IgD-negative memory B cell (primary cell): ENCODE measurements at regions not wholly inside any gene's neighbourhood (a gene's known extent, or its start where the extent isn't known, plus 50 kb on each side); places are given as distances from the start of the nearest gene placed in this dataset.
A peak's percentile ranks its signal among the peaks of the same experiment; 100 is the strongest.

Experiments
- H3K27ac Mint-ChIP-seq, 3 donors: one replicate each; pipeline ENCODE4 v1.8.0; 2020 to 2022; ENCODE audit warnings: mild to moderate bottlenecking in 3 of 3, mixed read lengths in 3 of 3, moderate library complexity in 1 of 3
- H3K27me3 Mint-ChIP-seq: one replicate; pipeline ENCODE4 v1.8.0; 2021; ENCODE audit warnings: mixed read lengths
- H3K36me3 Mint-ChIP-seq: one replicate; pipeline ENCODE4 v1.8.0; 2020; ENCODE audit warnings: mild to moderate bottlenecking, mixed read lengths
- H3K4me1 Mint-ChIP-seq, 3 donors: one replicate each; pipeline ENCODE4 v1.8.0; 2020 to 2022; ENCODE audit warnings: mixed read lengths in 3 of 3, mild to moderate bottlenecking in 1 of 3
- H3K4me3 Mint-ChIP-seq, 4 donors: one replicate each; pipeline ENCODE4 v1.8.0; 2020 to 2022; ENCODE audit warnings: mild to moderate bottlenecking in 4 of 4, mixed read lengths in 4 of 4, moderate library complexity in 3 of 4
- H3K9me3 Mint-ChIP-seq, 3 donors: one replicate each; pipeline ENCODE4 v1.8.0; 2020 to 2021; ENCODE audit warnings: mixed read lengths in 3 of 3, mild to moderate bottlenecking in 1 of 3

DNA sequence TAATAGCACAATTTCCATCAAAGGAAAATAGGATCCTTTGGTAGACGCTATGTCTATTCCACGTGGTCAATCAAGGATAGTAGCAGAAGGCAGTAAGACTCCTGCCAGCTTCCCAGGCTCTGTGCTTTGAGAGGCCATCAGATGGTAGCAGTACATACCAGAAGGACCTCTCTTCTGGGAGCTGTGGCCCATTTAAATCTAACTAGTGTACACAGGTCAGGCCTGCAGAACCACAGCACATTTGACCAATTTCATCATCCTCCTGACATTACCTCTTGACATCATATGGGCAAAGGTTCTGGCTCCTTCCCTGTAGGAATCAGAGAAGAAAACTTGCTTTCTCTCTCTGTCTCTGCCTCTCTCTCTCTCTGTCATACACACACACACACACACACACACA lies 229.6 kb upstream of the HTR2A start:
- Mint-ChIP-seq H3K27ac (no peak overlapping the region), H3K9me3 (no peaks in the 10 kb centered on the region), H3K27me3 (peaks cover 1% of the 10 kb centered on the region), H3K4me3 (no peak overlapping the region), H3K4me1 (peaks cover 0 to 2% (median 0%) of the 10 kb centered on the region in 3 donors), H3K36me3 (no peaks in the 10 kb centered on the region)

GRCh38 chr13:47121092-47121763 lies 224.4 kb upstream of the HTR2A start:
- Mint-ChIP-seq H3K4me1 (no peaks in the 10 kb centered on the region), H3K4me3 (no peak overlapping the region), H3K27ac (peak overlapping the region in 1 of 3 donors; percentile 22), H3K27me3 (peaks cover 1% of the 10 kb centered on the region), H3K36me3 (peaks cover 2% of the 10 kb centered on the region), H3K9me3 (no peaks in the 10 kb centered on the region)

- Mint-ChIP-seq H3K36me3 (peaks cover 2% of the 10 kb centered on the region), H3K9me3 (no peaks in the 10 kb centered on the region), H3K4me3 (no peak overlapping the region), H3K27ac (peak overlapping the region in 1 of 3 donors; percentile 65), H3K27me3 (peaks cover 1% of the 10 kb centered on the region), H3K4me1 (no peaks in the 10 kb centered on the region)
Measured at GRCh38 chr13:47120282-47120681, 223.4 kb upstream of the HTR2A start.

DNA sequence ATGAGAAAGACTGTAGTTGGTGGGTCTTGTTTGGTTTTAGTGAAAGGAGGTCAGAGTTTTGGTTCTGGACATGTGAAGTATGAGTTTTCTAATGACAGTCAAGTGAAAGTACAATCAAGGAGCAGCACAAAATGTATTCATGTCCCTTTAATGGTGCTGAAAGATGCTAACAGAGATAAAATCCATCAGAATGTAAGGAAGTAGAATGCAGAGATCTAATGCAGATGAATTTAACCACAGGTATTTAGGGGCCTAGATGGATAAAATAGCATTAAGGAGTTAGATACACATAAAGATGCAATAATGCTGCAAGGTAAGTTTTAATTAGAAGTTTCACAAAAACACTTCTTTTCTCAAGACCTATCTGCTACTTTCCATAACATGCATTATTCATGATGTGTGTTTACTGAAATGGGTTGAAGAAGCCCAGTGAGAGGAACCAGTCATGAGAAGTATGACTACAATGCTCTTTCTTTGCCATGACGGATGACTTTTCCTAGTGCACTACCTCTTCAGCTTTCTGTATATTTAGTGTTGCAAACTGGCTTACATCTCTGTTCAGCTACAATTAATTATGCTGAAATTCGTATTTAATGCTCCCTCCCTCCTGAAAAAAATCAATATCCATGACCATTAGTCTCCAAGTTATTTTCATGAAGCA lies 222.9 kb upstream of the HTR2A start:
- Mint-ChIP-seq H3K36me3 (peaks cover 2% of the 10 kb centered on the region), H3K4me3 (no peak overlapping the region), H3K27ac (peak overlapping the region in 1 of 3 donors; percentile 65), H3K9me3 (no peaks in the 10 kb centered on the region), H3K4me1 (no peaks in the 10 kb centered on the region), H3K27me3 (peaks cover 1% of the 10 kb centered on the region)

GRCh38 chr13:47117268-47117667 lies 220.4 kb upstream of the HTR2A start:
- peaks cover 2% of the 10 kb centered on the region for H3K27me3 Mint-ChIP-seq
- H3K9me3 Mint-ChIP-seq, result no peaks in the 10 kb centered on the region
- H3K4me3 Mint-ChIP-seq, result no peak overlapping the region
- peaks cover 0 to 2% (median 0%) of the 10 kb centered on the region in 3 donors for H3K4me1 Mint-ChIP-seq
- no peak overlapping the region for H3K27ac Mint-ChIP-seq
- peaks cover 2% of the 10 kb centered on the region for H3K36me3 Mint-ChIP-seq

GRCh38 chr13:47114030-47114429 lies 217.2 kb upstream of the HTR2A start:
- Mint-ChIP-seq H3K4me1 (peaks cover 0 to 2% (median 2%) of the 10 kb centered on the region in 3 donors), H3K36me3 (peaks cover 2% of the 10 kb centered on the region), H3K27me3 (peaks cover 5% of the 10 kb centered on the region), H3K9me3 (no peaks in the 10 kb centered on the region), H3K4me3 (no peak overlapping the region), H3K27ac (no peak overlapping the region)

GRCh38 chr13:47112903-47113299 lies 216.0 kb upstream of the HTR2A start:
- H3K4me3 Mint-ChIP-seq, result no peak overlapping the region
- peaks cover 0 to 4% (median 2%) of the 10 kb centered on the region in 3 donors for H3K4me1 Mint-ChIP-seq
- no peak overlapping the region for H3K27ac Mint-ChIP-seq
- no peaks in the 10 kb centered on the region for H3K9me3 Mint-ChIP-seq
- no peaks in the 10 kb centered on the region for H3K36me3 Mint-ChIP-seq
- peaks cover 6% of the 10 kb centered on the region for H3K27me3 Mint-ChIP-seq

DNA sequence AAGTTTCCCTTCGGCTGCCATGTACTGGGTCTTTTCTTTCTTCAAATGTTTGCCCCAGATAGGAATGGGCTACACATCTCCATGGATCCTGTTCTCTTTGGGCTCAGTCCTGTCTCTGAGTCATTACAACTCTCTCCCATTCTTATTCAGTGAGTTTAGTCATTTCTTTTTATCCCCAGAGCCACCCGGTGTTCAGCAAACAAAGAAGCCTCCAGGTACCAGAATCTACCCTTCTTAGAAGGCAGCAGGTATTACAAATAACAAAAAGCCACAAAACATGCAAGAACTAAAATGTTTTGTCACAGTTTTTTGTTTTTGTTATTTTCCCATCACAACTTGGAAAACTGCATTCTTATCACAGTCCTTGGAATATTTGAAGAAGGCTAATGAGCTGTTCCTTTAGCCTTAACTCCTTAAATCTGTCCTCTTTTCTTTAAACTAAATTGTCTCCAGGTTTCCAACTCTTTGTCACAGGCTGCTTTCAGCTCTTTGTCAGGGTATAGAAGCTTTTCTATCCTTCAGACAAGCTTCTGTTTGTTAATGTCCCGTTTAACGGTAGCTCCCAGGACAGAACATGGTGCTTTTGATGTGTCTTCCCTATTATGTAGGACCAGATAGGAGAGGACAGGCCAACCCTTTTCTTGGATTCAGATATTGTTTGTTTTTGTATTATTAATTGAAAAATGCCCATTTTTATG lies 215.5 kb upstream of the HTR2A start:
- Mint-ChIP-seq H3K4me3 (no peak overlapping the region), H3K36me3 (no peaks in the 10 kb centered on the region), H3K4me1 (peaks cover 0 to 4% (median 2%) of the 10 kb centered on the region in 3 donors), H3K27me3 (peaks cover 6% of the 10 kb centered on the region), H3K27ac (no peak overlapping the region), H3K9me3 (no peaks in the 10 kb centered on the region)

GRCh38 chr13:47111499-47111898 lies 214.6 kb upstream of the HTR2A start:
- Mint-ChIP-seq H3K4me1 (peaks cover 0 to 4% (median 2%) of the 10 kb centered on the region in 3 donors), H3K36me3 (no peaks in the 10 kb centered on the region), H3K9me3 (no peaks in the 10 kb centered on the region), H3K4me3 (no peak overlapping the region), H3K27me3 (peaks cover 6% of the 10 kb centered on the region), H3K27ac (no peak overlapping the region)

- Mint-ChIP-seq H3K36me3 (no peaks in the 10 kb centered on the region), H3K4me1 (peaks cover 0 to 4% (median 2%) of the 10 kb centered on the region in 3 donors), H3K9me3 (no peaks in the 10 kb centered on the region)
Measured at GRCh38 chr13:47110833-47111240, 214.0 kb upstream of the HTR2A start.

DNA sequence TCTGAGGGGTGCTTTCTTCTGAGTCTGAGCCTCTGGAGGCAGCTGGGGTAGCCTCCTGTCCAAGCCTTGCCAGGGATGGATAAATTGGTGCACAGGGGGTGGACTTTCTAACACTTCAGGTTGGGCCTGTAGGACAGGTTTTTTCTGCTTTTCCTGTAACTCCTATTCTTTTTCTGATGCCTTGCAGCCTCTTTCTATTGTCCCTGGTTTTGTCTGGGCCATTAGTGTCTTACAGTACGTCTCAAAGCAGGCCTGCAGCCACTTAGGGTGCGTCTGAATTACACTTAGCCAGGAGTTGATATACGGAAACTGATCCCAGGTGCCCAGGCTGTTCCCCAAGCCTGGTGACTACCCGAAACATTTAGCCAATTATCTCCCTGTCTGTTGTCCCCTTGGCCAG lies 213.3 kb upstream of the HTR2A start:
- H3K9me3 Mint-ChIP-seq, result peaks cover 0 to 2% (median 0%) of the 10 kb centered on the region in 3 donors
- H3K4me3 Mint-ChIP-seq, result no peak overlapping the region
- H3K27me3 Mint-ChIP-seq, result peaks cover 6% of the 10 kb centered on the region
- H3K27ac Mint-ChIP-seq, result no peak overlapping the region
- H3K4me1 Mint-ChIP-seq, result peaks cover 0 to 4% (median 2%) of the 10 kb centered on the region in 3 donors
- H3K36me3 Mint-ChIP-seq, result no peaks in the 10 kb centered on the region

More at GRCh38 chr13:47110833-47111240, 214.0 kb upstream of the HTR2A start:
- Mint-ChIP-seq H3K27me3 (peaks cover 6% of the 10 kb centered on the region), H3K27ac (no peak overlapping the region), H3K4me3 (no peak overlapping the region)

DNA sequence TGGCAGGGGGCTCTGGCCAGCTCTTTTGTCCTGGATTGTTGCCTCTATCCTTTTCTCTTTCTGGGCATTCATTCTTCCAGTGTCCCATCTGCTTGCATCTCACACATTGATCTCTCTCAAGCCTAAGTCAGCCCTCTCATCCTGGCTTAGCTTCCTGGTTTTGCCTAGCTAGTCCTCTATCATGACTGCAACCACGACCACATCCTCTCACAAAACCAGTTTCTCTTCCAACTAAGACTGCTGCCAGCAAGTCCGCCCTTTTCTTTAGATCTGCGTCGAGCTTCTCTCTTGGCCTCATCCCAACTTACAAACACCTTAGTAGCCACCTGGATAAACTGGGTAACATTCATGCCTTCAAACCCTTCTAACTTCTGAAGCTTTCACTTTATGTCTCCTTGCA lies 212.2 kb upstream of the HTR2A start:
- no peak overlapping the region for H3K27ac Mint-ChIP-seq
- peaks cover 0 to 4% (median 0%) of the 10 kb centered on the region in 3 donors for H3K9me3 Mint-ChIP-seq
- no peak overlapping the region for H3K4me3 Mint-ChIP-seq
- peaks cover 4% of the 10 kb centered on the region for H3K27me3 Mint-ChIP-seq
- H3K4me1 Mint-ChIP-seq, result peaks cover 0 to 4% (median 2%) of the 10 kb centered on the region in 3 donors
- H3K36me3 Mint-ChIP-seq, result peaks cover under 1% of the 10 kb centered on the region

GRCh38 chr13:47100214-47100853 lies 203.5 kb upstream of the HTR2A start:
- peaks cover 0 to 6% (median 0%) of the 10 kb centered on the region in 3 donors for H3K9me3 Mint-ChIP-seq
- no peak overlapping the region for H3K27ac Mint-ChIP-seq
- peaks cover 3% of the 10 kb centered on the region for H3K27me3 Mint-ChIP-seq
- no peak overlapping the region for H3K4me3 Mint-ChIP-seq
- H3K36me3 Mint-ChIP-seq, result peaks cover 2% of the 10 kb centered on the region
- peaks cover 0 to 6% (median 6%) of the 10 kb centered on the region in 3 donors for H3K4me1 Mint-ChIP-seq

DNA sequence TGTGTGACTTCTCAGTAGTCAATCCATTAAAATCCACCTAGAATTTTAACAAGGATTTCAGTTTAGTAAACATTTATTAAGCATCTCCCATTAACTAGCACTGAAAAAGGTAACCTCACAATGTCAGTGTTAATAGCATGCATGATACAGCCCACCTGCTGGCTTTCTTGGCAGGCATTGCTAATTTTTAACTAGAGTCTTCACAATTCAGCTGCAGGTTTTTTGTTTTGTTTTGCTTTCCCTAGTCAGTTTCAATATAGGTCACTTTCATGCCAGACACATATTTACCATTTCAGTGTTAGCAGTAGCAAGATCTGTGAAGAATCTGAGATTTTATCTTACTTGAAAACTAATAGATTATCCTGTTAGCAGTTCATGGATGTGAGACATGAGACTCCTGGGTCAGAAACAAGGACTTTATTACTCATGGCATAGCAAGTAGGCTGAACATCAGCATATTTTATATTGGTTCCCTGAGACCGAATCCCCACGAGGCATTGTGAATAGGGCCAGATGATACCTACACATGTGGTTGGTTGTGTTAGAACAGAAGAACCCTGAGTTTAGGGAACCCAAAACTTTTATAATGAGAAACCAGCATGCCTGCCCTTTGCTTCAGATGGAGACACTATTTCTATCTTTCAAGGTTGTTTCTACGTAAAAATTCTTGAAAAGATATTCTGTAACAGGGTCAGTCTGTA lies 198.0 kb upstream of the HTR2A start:
- Mint-ChIP-seq H3K36me3 (no peaks in the 10 kb centered on the region), H3K27ac (no peak overlapping the region), H3K27me3 (peaks cover 6% of the 10 kb centered on the region), H3K4me1 (peaks cover 0 to under 1% (median 0%) of the 10 kb centered on the region in 3 donors), H3K4me3 (no peak overlapping the region), H3K9me3 (no peaks in the 10 kb centered on the region)
